ENCODE measurements at regions not wholly inside any gene's neighbourhood (a gene's known extent, or its start where the extent isn't known, plus 50 kb on each side); places are given as distances from the start of the nearest gene placed in this dataset.

DNA sequence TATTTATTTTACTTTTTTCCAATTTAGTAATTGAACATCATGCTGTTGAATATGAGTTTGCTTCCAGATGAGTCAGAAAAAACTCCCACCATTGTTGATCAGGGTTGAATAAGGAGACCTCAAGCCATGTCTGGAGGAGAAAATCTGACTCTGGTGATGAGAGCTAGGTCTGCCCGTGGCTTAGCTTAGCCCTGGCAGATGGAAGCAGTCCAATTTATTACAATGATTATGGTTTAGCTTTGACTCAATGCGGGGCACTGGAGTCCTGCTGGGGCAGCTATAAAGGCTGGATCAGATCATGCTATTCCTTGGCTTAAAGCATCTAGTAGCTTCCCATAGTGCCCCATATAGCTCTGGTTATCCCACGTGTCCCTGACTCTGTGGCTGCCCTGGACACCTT lies 506.5 kb downstream of the MN1 start:
- POLR2A ChIA-PET = no interaction called here
- H3K9me3 Mint-ChIP-seq = no peaks in the 10 kb centered on the region
- ATAC-seq = no peak
- H3K4me3 Mint-ChIP-seq = no peak overlapping the region
- H3K36me3 Mint-ChIP-seq = no peaks in the 10 kb centered on the region
- DNase-seq = no peak
- H3K27me3 Mint-ChIP-seq = peaks cover 28 to 50% (median 43%) of the 10 kb centered on the region in 5 donors
- peaks cover 2 to 7% (median 5%) of the 10 kb centered on the region in 4 donors for H3K4me1 Mint-ChIP-seq
- no peak overlapping the region for H3K27ac Mint-ChIP-seq

DNA sequence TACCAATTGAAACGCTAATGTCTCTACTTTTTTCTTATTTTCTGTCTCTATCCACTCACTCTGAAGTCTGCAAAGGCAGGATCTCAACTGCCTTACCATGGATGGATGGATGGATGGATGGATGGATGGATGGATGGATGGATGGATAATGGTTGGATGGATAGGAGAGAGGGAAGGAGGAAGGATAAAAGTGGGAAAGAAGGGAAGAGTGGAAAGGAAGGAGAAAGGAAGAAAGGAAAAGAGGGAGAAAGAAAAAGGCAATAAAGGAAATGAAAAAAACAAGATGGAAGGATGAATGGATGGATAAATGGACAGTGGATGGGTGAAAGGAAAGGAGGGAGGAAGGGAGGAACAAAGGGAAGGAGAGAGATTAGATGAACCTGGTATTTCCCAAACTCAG lies 506.0 kb downstream of the MN1 start:
- Mint-ChIP-seq H3K4me3 (no peak overlapping the region), H3K27me3 (peaks cover 28 to 50% (median 43%) of the 10 kb centered on the region in 5 donors), H3K27ac (no peak overlapping the region), H3K36me3 (no peaks in the 10 kb centered on the region), H3K9me3 (no peaks in the 10 kb centered on the region), H3K4me1 (peaks cover 2 to 7% (median 5%) of the 10 kb centered on the region in 4 donors)
- POLR2A ChIA-PET = no interaction called here
- DNase-seq (no peak), ATAC-seq (no peak)

DNA sequence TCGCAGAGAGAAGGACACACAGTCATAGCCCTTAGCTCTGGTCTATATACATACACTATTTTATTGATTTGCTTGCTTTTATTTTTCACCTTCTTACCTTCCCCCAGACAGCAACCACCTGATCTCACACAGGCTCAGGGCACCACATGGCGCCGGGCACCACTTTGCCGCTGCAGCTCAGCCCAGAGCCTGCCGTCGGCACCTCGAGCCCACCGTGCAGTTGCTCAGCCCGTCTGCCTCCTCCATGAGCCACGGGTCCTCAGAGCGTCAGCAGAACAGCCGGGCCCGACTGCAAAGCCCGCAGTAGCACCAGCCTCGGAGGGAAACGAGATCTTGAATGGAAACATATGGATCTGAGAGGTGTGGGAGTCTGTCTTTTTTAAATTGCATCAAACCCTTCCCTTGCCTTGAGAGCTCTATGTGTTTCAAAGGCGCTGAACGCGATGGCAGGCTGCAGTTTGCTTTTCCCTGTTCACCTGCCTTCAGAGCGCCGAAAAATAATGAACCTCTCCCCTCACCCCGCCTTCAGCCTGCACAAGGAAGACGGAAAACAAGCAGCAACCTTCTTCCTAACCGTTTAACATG lies 505.4 kb downstream of the MN1 start:
- Mint-ChIP-seq H3K27ac (no peak overlapping the region), H3K36me3 (no peaks in the 10 kb centered on the region), H3K9me3 (no peaks in the 10 kb centered on the region), H3K4me3 (no peak overlapping the region), H3K27me3 (peaks cover 28 to 52% (median 43%) of the 10 kb centered on the region in 5 donors), H3K4me1 (peaks cover 2 to 7% (median 5%) of the 10 kb centered on the region in 4 donors)
- no peak for ATAC-seq
- DNase-seq = no peak
- POLR2A ChIA-PET = no interaction called here

DNA sequence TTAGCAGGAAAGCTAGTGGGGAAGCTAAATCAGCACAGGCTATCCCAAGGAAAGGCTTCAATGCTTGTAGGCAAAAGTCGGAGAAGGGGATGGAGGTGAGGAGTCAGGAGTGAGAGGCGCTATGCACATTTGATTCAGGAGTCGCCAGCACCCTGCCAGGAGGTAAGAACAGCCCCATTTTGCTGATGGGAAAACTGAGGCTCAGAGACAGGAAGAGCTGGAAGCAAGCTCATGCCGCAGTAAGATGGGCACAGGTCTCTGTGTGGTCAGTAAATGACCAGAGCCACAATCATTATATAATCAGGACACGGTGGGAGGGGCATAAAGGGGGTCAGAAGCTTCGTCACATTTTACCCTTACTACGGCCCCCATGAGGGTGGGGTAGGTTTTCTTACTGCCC lies 504.4 kb downstream of the MN1 start:
- H3K36me3 Mint-ChIP-seq = no peaks in the 10 kb centered on the region
- no peak overlapping the region for H3K27ac Mint-ChIP-seq
- DNase-seq (no peak), ATAC-seq (no peak)
- POLR2A ChIA-PET = no interaction called here
- no peaks in the 10 kb centered on the region for H3K9me3 Mint-ChIP-seq
- H3K27me3 Mint-ChIP-seq = peaks cover 28 to 52% (median 43%) of the 10 kb centered on the region in 5 donors
- H3K4me1 Mint-ChIP-seq = peaks cover 2 to 9% (median 5%) of the 10 kb centered on the region in 4 donors
- H3K4me3 Mint-ChIP-seq = no peak overlapping the region

DNA sequence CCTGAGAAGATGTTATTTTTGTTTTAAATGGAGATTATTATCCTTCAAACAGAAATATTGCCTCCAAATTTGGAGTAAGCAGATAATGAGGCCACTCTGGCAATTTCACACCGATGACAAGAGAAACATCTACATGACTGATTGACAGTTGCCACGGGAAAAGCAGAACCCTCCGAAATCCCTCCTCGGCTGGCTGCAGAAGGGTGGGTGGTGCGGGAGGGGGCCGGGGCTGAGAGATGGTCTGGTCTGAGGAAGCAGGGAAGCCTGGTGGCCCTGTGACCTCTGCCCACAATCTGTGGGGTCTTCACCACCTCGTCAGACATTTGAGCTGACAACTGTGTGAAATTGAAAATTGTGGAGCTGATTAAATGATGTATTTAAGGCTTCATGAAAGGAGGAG lies 503.2 kb downstream of the MN1 start:
- H3K4me1 Mint-ChIP-seq = peaks cover 2 to 9% (median 5%) of the 10 kb centered on the region in 4 donors
- no peak for DNase-seq
- ATAC-seq = no peak
- no peak overlapping the region for H3K27ac Mint-ChIP-seq
- no peak overlapping the region for H3K4me3 Mint-ChIP-seq
- no peaks in the 10 kb centered on the region for H3K36me3 Mint-ChIP-seq
- H3K9me3 Mint-ChIP-seq = no peaks in the 10 kb centered on the region
- peaks cover 28 to 48% (median 40%) of the 10 kb centered on the region in 5 donors for H3K27me3 Mint-ChIP-seq
- POLR2A ChIA-PET = no interaction called here

DNA sequence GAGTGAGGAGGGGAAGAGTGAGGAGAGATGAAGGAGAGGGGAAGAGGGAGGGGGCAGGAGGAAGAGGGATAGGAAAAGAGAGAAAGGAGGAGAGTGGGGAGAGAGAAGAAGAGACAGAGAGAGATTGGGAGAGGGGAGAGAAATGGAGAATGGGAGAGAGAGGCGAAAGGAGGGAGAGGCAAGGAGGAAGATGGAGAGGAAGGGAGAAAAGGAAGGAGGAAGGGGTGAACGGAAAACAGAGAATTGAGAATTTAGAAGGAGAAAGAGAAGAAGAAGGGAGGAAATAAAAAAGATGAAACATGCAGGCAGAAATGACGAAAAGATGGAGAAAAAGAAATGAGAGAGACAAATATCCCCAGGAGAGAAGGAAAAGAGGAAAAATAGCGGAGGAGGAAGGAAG lies 502.8 kb downstream of the MN1 start:
- H3K9me3 Mint-ChIP-seq = no peaks in the 10 kb centered on the region
- H3K27me3 Mint-ChIP-seq = peaks cover 28 to 50% (median 43%) of the 10 kb centered on the region in 5 donors

DNA sequence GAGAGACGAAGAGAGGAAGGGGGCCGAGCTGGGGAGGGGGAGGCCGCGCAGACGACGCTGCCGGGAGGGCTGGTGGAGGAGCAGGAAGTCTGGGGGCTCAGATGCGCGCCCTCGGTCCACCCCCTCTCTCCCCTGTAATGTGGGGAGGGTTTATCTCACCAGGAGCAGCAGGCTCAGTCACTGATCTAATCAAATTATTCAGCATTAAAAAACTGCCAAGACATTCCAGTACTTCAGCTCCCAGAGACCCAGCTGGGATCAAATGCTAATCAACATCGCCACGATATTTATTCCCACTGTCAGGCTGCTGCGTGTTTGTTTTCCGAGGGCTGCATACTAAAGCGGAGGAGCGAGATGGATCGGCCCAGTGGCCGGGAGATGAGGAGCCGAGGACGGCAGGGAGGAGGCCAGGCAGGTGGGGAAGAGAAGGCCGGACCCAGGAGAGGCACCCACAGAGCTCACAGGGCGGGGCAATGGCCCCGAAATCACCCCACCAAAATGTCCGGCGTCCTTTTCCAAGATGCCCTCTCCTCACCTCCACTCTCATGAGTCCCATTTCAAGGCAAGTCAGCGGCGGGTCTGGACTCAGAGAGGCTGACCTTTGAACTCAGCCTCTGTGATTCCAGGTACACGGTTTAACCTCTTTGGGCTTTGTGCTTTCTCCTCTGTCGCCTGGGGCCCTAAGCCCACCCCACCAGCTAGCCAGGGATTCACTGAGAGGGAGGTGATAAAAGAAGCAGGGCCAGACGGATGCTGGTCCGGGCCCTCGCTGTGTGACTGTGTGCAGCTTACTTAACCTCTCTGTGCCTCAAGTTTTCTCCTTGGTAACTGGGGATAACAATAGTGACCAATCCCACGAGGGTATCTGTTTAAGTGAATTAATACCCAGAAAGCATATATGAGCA lies 502.1 kb downstream of the MN1 start:
- H3K4me1 Mint-ChIP-seq = peaks cover 2 to 9% (median 5%) of the 10 kb centered on the region in 4 donors
- H3K27me3 Mint-ChIP-seq = peaks cover 28 to 51% (median 44%) of the 10 kb centered on the region in 5 donors
- peak overlapping the region in 2 of 10 donors; percentile 68 to 73 for H3K27ac Mint-ChIP-seq
- no peak for DNase-seq
- no peaks in the 10 kb centered on the region for H3K36me3 Mint-ChIP-seq
- ATAC-seq = no peak
- H3K4me3 Mint-ChIP-seq = no peak overlapping the region
- H3K9me3 Mint-ChIP-seq = no peaks in the 10 kb centered on the region
- POLR2A ChIA-PET = no interaction called here

More for the DNA sequence above, 502.8 kb downstream of the MN1 start:
- POLR2A ChIA-PET = no interaction called here
- H3K4me1 Mint-ChIP-seq = peaks cover 2 to 9% (median 5%) of the 10 kb centered on the region in 4 donors
- DNase-seq = no peak
- peak overlapping the region in 2 of 10 donors; percentile 68 to 73 for H3K27ac Mint-ChIP-seq
- no peak overlapping the region for H3K4me3 Mint-ChIP-seq
- no peak for ATAC-seq
- H3K36me3 Mint-ChIP-seq = no peaks in the 10 kb centered on the region

DNA sequence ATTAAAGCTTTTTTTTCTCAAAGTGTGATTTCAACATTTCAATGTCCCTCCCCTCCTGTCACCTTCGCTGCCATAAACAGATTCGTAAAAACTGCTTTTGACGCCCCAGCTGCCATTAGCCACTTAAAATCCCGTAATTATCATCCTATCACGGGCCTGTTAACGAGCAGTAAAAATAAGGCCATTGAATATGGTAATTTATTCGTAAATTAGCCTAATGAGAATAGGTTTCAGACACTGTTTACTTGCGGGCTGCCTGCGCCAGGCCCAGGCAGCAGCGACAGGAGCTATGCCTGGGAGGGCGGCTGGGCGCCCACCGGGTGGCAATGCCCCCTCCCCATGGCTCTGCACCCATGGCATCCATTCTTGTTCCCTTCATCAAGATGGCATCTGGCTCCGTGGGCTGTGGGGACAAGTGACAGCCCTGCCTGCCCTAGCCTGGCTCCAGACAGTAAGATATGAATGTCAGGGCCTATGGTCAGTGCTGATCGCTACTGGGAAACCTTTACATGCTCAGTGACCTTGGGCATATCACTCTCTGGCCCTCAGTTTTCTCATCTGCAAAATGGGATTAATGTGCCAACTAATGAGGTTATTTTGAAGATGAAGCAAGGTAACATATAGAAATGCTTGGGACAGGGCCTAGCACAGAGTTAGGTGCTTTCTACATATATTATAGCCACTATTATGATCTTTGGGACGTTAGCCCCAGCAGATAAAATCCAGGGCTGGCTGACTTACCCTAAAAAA lies 500.8 kb downstream of the MN1 start:
- Mint-ChIP-seq H3K27ac (no peak overlapping the region), H3K27me3 (peaks cover 23 to 44% (median 38%) of the 10 kb centered on the region in 5 donors), H3K4me1 (peaks cover 2 to 9% (median 5%) of the 10 kb centered on the region in 4 donors), H3K9me3 (no peaks in the 10 kb centered on the region), H3K36me3 (no peaks in the 10 kb centered on the region), H3K4me3 (no peak overlapping the region)
- POLR2A ChIA-PET = no interaction called here
- ATAC-seq = no peak
- no peak for DNase-seq

DNA sequence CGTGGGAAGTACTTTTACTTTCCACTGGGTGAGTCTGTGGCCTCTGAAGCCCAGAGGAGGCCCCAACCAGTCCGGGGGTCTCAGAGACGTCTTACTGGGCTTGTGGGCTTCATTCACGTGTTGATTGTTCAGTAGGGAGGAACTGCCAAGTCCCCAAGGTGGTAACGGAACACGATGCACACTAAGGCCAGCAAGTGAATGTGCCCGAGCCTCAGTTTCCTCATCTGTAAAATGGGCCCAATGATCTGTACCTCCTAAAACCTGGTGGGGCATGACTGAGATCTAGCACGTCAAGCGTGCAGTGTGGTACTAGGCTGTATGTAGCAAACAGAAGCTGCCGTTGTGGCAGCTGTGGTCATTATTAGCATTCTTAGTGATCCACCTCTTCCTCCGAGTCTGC lies 499.1 kb downstream of the MN1 start:
- POLR2A ChIA-PET = no interaction called here
- Mint-ChIP-seq H3K4me1 (peaks cover 2 to 9% (median 6%) of the 10 kb centered on the region in 4 donors), H3K27me3 (peaks cover 11 to 27% (median 21%) of the 10 kb centered on the region in 5 donors), H3K9me3 (peaks cover 0 to under 1% (median 0%) of the 10 kb centered on the region in 9 donors), H3K36me3 (no peaks in the 10 kb centered on the region), H3K4me3 (no peak overlapping the region), H3K27ac (no peak overlapping the region)
- ATAC-seq (no peak), DNase-seq (no peak)

DNA sequence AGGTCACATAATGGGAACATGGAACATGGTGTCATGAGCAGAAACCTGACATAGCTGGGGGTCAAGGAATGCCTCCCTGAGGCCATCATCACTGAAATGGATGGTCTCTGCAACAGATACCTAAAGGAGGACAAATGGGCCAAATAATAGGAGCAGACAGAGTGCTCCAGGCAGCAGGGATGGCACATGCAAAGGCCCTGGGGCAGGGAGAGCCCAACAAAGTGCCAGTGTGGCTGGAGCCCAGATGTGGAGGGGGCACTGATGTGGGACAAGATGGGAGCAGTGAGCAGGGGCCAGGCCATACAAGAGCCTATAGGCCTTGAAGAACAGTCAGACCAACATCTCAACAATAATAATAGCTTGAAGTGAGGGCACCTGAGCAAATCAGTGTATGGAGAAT lies 497.8 kb downstream of the MN1 start:
- POLR2A ChIA-PET = no interaction called here
- ATAC-seq (no peak), DNase-seq (no peak)
- peaks cover 2 to 8% (median 5%) of the 10 kb centered on the region in 4 donors for H3K4me1 Mint-ChIP-seq
- H3K4me3 Mint-ChIP-seq = no peak overlapping the region
- peaks cover 0 to 11% (median 3%) of the 10 kb centered on the region in 9 donors for H3K9me3 Mint-ChIP-seq
- peaks cover 7 to 16% (median 10%) of the 10 kb centered on the region in 5 donors for H3K27me3 Mint-ChIP-seq
- H3K27ac Mint-ChIP-seq = no peak overlapping the region
- H3K36me3 Mint-ChIP-seq = peaks cover 0 to 1% (median 0%) of the 10 kb centered on the region in 3 donors

DNA sequence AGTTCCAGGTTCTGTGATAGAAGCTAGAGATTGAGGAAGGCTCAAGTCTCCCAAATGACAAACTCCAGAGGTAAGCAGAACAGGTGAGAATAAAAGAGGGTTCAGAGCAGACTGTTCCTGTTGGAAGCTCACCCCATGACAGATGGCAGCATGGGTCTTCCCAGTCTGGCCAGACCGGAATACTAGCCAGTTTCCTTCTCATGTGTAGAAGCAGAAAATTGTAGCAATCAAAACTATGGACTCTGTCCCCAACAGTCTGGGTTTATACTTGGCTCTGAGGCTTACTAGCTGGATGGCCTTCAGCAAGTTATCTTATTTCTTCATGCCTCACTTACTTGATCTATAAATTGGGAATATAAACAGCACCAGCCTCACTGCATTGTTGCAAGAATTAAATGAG lies 494.8 kb downstream of the MN1 start:
- DNase-seq (no peak), ATAC-seq (no peak)
- POLR2A ChIA-PET = no interaction called here
- peaks cover 0 to 4% (median 3%) of the 10 kb centered on the region in 3 donors for H3K36me3 Mint-ChIP-seq
- peaks cover 0 to 6% (median 3%) of the 10 kb centered on the region in 4 donors for H3K4me1 Mint-ChIP-seq
- H3K27ac Mint-ChIP-seq = no peak overlapping the region
- peaks cover 0 to 18% (median 4%) of the 10 kb centered on the region in 5 donors for H3K27me3 Mint-ChIP-seq
- H3K9me3 Mint-ChIP-seq = peaks cover 0 to 15% (median 7%) of the 10 kb centered on the region in 9 donors
- no peak overlapping the region for H3K4me3 Mint-ChIP-seq

DNA sequence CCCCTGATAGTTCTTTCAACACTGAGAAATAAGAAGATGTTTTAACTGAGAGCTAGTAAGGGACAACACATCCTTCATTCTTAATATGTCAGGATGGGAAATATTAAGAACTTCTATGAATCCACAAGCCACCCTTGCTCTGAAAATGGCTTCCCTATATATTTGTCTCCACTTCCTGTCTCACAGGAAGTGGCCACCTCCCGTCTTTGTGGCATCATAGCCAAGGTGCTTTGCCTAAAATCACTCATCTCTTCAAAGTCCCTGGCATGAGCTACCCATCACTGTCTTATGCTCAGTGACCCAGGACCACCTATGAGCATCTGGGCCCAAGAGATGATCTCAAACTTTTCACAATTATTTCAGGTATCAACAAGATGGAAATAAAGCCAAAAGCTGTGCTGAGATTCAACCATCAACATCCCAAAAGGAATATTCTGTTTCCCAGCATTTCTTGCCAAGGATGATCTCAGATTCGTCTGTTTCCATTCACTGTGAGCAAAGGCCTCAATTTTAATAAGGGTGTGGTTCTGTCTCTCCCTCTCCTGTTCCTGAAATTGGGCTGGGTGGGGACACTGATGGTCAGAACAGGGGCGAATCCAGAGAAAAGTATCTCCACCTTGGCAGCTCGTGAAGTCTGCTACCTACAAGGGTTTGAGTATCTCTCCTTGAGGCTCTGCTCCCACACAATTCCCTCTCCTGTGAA lies 493.9 kb downstream of the MN1 start:
- DNase-seq (no peak), ATAC-seq (no peak)
- Mint-ChIP-seq H3K27ac (no peak overlapping the region), H3K36me3 (peaks cover 0 to 4% (median 3%) of the 10 kb centered on the region in 3 donors), H3K4me3 (no peak overlapping the region), H3K27me3 (peaks cover 0 to 18% (median 4%) of the 10 kb centered on the region in 5 donors), H3K9me3 (peaks cover 0 to 15% (median 7%) of the 10 kb centered on the region in 9 donors), H3K4me1 (peaks cover 0 to 6% (median 2%) of the 10 kb centered on the region in 4 donors)
- POLR2A ChIA-PET = no interaction called here

Data from naive thymus-derived CD8-positive, alpha-beta T cell (primary cell).